ENCODE measurements at regions not wholly inside any gene's neighbourhood (a gene's known extent, or its start where the extent isn't known, plus 50 kb on each side); places are given as distances from the start of the nearest gene placed in this dataset.

GRCh38 chr13:71962735-71963134 lies 95.7 kb upstream of the DACH1 start (continued):
- TF ChIP-seq RELA (IDR thresholded peaks at IDR 0.05; ENCODE audit: borderline replicate concordance, partially characterized antibody) = no peak
- TF ChIP-seq, protein P1, sequence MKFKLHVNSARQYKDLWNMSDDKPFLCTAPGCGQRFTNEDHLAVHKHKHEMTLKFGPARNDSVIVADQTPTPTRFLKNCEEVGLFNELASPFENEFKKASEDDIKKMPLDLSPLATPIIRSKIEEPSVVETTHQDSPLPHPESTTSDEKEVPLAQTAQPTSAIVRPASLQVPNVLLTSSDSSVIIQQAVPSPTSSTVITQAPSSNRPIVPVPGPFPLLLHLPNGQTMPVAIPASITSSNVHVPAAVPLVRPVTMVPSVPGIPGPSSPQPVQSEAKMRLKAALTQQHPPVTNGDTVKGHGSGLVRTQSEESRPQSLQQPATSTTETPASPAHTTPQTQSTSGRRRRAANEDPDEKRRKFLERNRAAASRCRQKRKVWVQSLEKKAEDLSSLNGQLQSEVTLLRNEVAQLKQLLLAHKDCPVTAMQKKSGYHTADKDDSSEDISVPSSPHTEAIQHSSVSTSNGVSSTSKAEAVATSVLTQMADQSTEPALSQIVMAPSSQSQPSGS (IDR thresholded peaks at IDR 0.05; ENCODE audit: low read length) = no peak
- TF ChIP-seq IRF5 (IDR thresholded peaks at IDR 0.05; ENCODE audit: borderline replicate concordance) = no peak

GRCh38 chr13:71962126-71962525 lies 95.1 kb upstream of the DACH1 start:
- no peak overlapping the region for H2AFZ ChIP-seq (ENCODE audit: control insufficient read depth, low read depth, low read length)
- no peaks in the 10 kb centered on the region for H3K79me2 ChIP-seq (ENCODE audit: control insufficient read depth, insufficient read depth, low read length)
- no peak overlapping the region for H3K9ac ChIP-seq (ENCODE audit: control insufficient read depth, insufficient read depth, low read length)
- no peak overlapping the region for H3K27ac ChIP-seq (ENCODE audit: control insufficient read depth, insufficient read depth)
- H3K4me1 ChIP-seq (ENCODE audit: control insufficient read depth, insufficient read depth, low read length) = no peaks in the 10 kb centered on the region
- ATAC-seq (no peak), FAIRE-seq (no peak), DNase-seq (ENCODE audit: low read depth, low spot score) (no peak)
- in situ Hi-C loops (cut with MboI) = no loop called here
- WGBS (ENCODE audit: insufficient coverage, insufficient replicate concordance, low lambda C conversion rate, missing lambda C conversion rate) = 34% methylated on average over 2 of the region's 2 CpGs
- intact Hi-C loops (cut with micrococcal nuclease; ENCODE audit: unreplicated experiment) = no loop called here
- no peaks in the 10 kb centered on the region; a peak in 1 of 4 replicates for H3K27me3 ChIP-seq (replicated peaks in 1 of 2; ENCODE audit: control insufficient read depth in 2 of 2, insufficient read depth in 2 of 2, low read length in 1 of 2)
- ChIA-PET CTCF (no interaction called here), RAD21 (ENCODE audit: unreplicated experiment) (no interaction called here), POLR2A (no interaction called here), SMC1A (ENCODE audit: uncharacterized antibody, unreplicated experiment) (no interaction called here)
- BruUV-seq (replicated peaks) = no TSS peak
- no peaks in the 10 kb centered on the region for H3K9me3 ChIP-seq (replicated peaks; ENCODE audit: control insufficient read depth, insufficient read depth, low read length)
- TF ChIP-seq EGR1 (IDR thresholded peaks at IDR 0.05; ENCODE audit: borderline replicate concordance in 1 of 2, low read depth in 2 of 2, low read length in 2 of 2) = no peak
- no peak for TF ChIP-seq MTA2 (IDR thresholded peaks at IDR 0.05; ENCODE audit: low read depth)
- TF ChIP-seq NFYB (IDR thresholded peaks at IDR 0.05; ENCODE audit: insufficient read depth, low read depth, low read length) = no peak
- TF ChIP-seq WRNIP1 (IDR thresholded peaks at IDR 0.05; ENCODE audit: borderline replicate concordance, low read depth, low read length) = no peak
- no peak for TF ChIP-seq SIX5 (IDR thresholded peaks at IDR 0.05; ENCODE audit: low read depth, low read length, severe bottlenecking)
- no peaks in the 10 kb centered on the region for H3K36me3 ChIP-seq (ENCODE audit: control insufficient read depth in 2 of 2, insufficient read depth in 2 of 2, low read length in 1 of 2)
- H4K20me1 ChIP-seq (ENCODE audit: control insufficient read depth, insufficient read depth) = no peaks in the 10 kb centered on the region
- H3K4me2 ChIP-seq (ENCODE audit: control insufficient read depth, insufficient read depth) = no peak overlapping the region
- no peak overlapping the region for H3K4me3 ChIP-seq
